BE2C (cell line): ENCODE measurements at regions not wholly inside any gene's neighbourhood (a gene's known extent, or its start where the extent isn't known, plus 50 kb on each side); places are given as distances from the start of the nearest gene placed in this dataset.

Experiments used
- DNase-seq: peaks from one replicate; pipeline ENCODE4 v3.0.0-alpha.2; 2020
- H3K27me3 ChIP-seq: fragments of 250-450 bp; sonication (Bioruptor Pico); 2 replicates; pipeline ENCODE4 v1.5.1; 2020; ENCODE audit warnings: mild to moderate bottlenecking
- H3K36me3 ChIP-seq: fragments of 250-450 bp; sonication (Bioruptor Pico); 2 replicates; pipeline ENCODE4 v1.5.1; 2020; ENCODE audit warnings: mild to moderate bottlenecking
- H3K4me1 ChIP-seq: fragments of 250-450 bp; sonication (Bioruptor Pico); 2 replicates; pipeline ENCODE4 v1.5.1; 2020
- H3K4me3 ChIP-seq: 2 replicates; pipeline ENCODE4 v1.5.1; 2011; ENCODE audit warnings: low read depth, low read length
- H3K9me3 ChIP-seq: fragments of 250-450 bp; sonication (Bioruptor Pico); 2 replicates; pipeline ENCODE4 v1.5.1; 2020
- TF ChIP-seq, protein P1 (sequence below): IDR thresholded peaks from 2 replicates; pipeline ENCODE4 v1.5.1; 2012; ENCODE audit warnings: mild to moderate bottlenecking, low read depth, low read length

DNA sequence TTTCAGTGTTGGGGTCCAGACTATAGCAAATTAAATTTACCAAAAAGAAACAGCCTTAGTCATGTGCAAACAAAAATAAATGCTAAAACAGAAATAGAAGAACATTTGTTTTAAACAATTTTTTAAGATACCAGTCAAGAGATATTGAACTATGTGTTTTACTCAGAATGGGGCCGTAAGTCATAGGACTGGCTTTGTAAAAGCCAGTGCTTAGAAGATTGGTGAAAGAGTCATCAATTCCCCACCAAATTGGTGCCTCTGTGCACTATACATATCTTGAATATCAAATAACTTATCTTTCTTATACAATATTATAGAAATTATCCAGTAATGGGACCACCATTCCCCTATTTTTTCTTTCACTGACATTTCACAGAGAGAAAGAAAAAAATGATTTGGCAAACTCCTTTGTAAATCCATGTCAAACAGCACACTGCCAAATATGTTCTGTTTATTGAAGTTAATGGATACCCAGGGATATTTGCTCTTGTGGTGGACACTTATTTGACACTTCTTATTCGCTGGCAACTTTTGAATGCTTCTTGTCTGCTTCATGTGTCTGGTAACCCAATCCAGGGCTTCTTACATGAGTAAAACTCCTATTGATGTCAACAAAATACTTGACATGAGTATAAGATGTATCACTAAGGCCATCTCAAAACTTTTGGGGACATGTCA is 145.7 kb upstream of the PKN2 start:
- DNase-seq = no peak
- no peak overlapping the region for H3K4me3 ChIP-seq
- TF ChIP-seq, protein P1, sequence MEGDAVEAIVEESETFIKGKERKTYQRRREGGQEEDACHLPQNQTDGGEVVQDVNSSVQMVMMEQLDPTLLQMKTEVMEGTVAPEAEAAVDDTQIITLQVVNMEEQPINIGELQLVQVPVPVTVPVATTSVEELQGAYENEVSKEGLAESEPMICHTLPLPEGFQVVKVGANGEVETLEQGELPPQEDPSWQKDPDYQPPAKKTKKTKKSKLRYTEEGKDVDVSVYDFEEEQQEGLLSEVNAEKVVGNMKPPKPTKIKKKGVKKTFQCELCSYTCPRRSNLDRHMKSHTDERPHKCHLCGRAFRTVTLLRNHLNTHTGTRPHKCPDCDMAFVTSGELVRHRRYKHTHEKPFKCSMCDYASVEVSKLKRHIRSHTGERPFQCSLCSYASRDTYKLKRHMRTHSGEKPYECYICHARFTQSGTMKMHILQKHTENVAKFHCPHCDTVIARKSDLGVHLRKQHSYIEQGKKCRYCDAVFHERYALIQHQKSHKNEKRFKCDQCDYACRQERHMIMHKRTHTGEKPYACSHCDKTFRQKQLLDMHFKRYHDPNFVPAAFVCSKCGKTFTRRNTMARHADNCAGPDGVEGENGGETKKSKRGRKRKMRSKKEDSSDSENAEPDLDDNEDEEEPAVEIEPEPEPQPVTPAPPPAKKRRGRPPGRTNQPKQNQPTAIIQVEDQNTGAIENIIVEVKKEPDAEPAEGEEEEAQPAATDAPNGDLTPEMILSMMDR = no peak
- H3K9me3 ChIP-seq = no peaks in the 10 kb centered on the region
- no peaks in the 10 kb centered on the region for H3K27me3 ChIP-seq
- peaks cover 5% of the 10 kb centered on the region for H3K4me1 ChIP-seq
- H3K36me3 ChIP-seq = no peaks in the 10 kb centered on the region

DNA sequence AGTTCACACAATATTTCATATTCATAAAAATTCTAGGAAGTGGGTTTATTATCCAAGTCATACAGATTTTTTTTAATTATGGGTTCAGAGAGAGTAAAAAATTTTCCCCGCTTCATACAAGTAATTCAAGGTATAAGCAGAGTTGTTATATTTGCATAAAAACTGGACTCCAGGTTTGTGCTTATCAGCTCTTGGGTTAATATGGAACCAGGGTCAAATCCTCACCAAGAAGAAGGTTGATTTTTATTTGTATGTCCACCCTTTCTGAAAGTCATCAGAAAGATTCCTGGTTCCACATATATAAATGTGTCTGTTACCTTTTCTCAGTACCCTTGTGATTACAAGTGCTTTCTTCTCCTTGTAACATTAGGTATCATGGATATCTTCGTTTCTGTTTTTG is 143.8 kb upstream of the PKN2 start:
- H3K27me3 ChIP-seq = no peaks in the 10 kb centered on the region
- no peak for DNase-seq
- H3K36me3 ChIP-seq = no peaks in the 10 kb centered on the region
- H3K4me3 ChIP-seq = no peak overlapping the region
- TF ChIP-seq, protein P1 = no peak
- H3K9me3 ChIP-seq = no peaks in the 10 kb centered on the region
- H3K4me1 ChIP-seq = peaks cover 5% of the 10 kb centered on the region

DNA sequence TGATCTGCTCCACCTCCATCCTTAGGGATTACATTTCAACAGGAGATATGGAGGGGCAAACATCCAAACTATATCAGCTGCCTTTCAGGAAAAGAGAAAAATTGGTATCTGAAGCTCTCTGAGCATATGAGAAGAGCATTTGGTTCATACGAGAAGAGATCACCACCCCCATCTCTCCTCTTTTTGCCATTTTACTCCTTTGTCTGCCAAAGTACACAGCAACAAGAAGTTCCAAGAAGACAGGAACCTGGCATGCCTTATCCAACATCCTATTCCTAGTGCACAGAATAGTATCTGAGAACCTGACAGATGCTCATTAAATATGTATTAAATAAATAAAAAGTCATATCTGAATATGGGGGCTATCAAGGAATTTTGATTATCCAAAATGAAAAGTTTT is 142.5 kb upstream of the PKN2 start:
- no peaks in the 10 kb centered on the region for H3K36me3 ChIP-seq
- H3K4me1 ChIP-seq = no peaks in the 10 kb centered on the region; the same call in 1 of the 2 replicates
- H3K27me3 ChIP-seq = no peaks in the 10 kb centered on the region
- no peaks in the 10 kb centered on the region for H3K9me3 ChIP-seq
- no peak overlapping the region for H3K4me3 ChIP-seq
- TF ChIP-seq, protein P1 = no peak
- DNase-seq = no peak

DNA sequence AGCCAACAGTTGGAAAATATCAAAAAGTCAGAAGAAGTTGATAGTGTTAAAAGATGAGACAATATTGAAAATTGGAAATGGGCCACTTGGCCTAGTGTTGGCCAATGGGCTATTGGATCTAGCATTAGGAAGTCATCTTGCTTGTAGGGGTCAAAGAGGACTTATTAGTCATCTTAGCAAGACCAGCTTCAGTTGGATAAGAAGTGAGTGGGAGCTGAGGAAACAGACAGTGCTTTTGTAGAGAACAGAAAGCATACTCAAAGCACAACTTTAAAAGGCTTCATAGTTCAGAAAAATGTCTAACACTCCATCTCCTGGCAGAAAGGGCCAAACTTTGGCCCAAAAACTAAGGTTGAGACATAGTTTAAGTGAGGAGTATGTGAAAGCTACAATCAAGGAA is 139.9 kb upstream of the PKN2 start:
- DNase-seq = no peak
- Histone ChIP-seq H3K36me3 (no peaks in the 10 kb centered on the region), H3K4me3 (no peak overlapping the region), H3K4me1 (0 out of 2 replicates have a peak, but pooled peaks cover 4% of the 10 kb centered on the region), H3K9me3 (no peaks in the 10 kb centered on the region), H3K27me3 (no peaks in the 10 kb centered on the region)
- TF ChIP-seq, protein P1 = no peak

DNA sequence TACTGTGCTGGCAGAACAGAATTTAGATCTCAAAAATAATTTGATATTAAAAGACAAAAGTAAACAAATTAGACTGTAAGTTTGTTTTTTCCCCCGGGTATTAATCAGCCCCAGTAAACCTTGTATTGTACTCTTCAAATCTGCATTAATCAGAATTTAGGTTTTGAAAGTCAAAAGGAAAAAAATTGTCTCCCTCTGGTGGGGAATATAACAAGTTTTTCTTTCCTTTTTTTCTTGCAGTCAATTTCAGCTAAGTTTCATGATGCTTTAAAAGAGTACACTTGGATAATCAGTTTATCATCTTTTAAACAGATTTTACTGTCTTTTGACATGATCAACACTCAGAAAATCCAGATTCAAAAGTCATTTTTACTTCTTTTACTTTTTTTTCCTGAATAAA is 134.5 kb upstream of the PKN2 start:
- no peak overlapping the region for H3K4me3 ChIP-seq
- H3K9me3 ChIP-seq = no peaks in the 10 kb centered on the region
- H3K36me3 ChIP-seq = no peaks in the 10 kb centered on the region
- no peak for DNase-seq
- TF ChIP-seq, protein P1 = peak; percentile 24; the same call in 1 of the 2 replicates
- H3K4me1 ChIP-seq = 0 out of 2 replicates have a peak, but pooled peaks cover 4% of the 10 kb centered on the region
- H3K27me3 ChIP-seq = no peaks in the 10 kb centered on the region

DNA sequence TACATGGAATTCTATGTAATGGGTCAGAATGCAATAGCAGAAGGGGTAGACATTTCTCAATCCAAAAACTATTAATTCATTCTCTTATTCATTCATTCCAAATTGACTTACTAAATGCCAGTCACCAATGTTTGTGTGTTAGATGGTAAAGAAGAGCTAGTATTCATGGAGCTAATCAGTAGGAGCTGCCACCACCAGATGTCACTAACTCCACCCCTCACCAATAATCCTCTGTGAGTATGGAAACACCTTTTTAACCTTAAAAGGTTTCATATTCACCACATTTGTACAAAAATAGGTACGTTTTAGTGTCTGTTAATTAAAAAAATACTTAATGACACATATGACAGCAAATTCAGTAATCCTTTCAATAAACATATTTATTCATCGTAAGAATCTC is 131.8 kb upstream of the PKN2 start:
- Histone ChIP-seq H3K36me3 (no peaks in the 10 kb centered on the region), H3K9me3 (no peaks in the 10 kb centered on the region), H3K27me3 (no peaks in the 10 kb centered on the region), H3K4me1 (0 out of 2 replicates have a peak, but pooled peaks cover 4% of the 10 kb centered on the region), H3K4me3 (no peak overlapping the region)
- TF ChIP-seq, protein P1 = peak; percentile 22; the same call in 1 of the 2 replicates
- no peak for DNase-seq
